Type B pancreatic cell (in vitro differentiated cells): ENCODE measurements at regions not wholly inside any gene's neighbourhood (a gene's known extent, or its start where the extent isn't known, plus 50 kb on each side); places are given as distances from the start of the nearest gene placed in this dataset.

ENCODE experiments used
- DNase-seq: peaks from one replicate; pipeline ENCODE4 v3.0.0; 2021; ENCODE audit warnings: mixed read lengths; ENCODE audit not compliant: unreplicated experiment; ENCODE audit errors: extremely low spot score
- H3K27ac Mint-ChIP-seq: 2 replicates; pipeline ENCODE4 v1.8.0; 2021; ENCODE audit warnings: mild to moderate bottlenecking, mixed read lengths
- H3K27me3 Mint-ChIP-seq: 2 replicates; pipeline ENCODE4 v1.8.0; 2021; ENCODE audit warnings: mixed read lengths
- H3K36me3 Mint-ChIP-seq: 2 replicates; pipeline ENCODE4 v1.8.0; 2021; ENCODE audit warnings: mixed read lengths
- H3K4me1 Mint-ChIP-seq: one replicate; pipeline ENCODE4 v1.8.0; 2021; ENCODE audit warnings: mixed read lengths; ENCODE audit not compliant: unreplicated experiment
- H3K4me3 Mint-ChIP-seq: 2 replicates; pipeline ENCODE4 v1.8.0; 2021; ENCODE audit warnings: mild to moderate bottlenecking, mixed read lengths
- H3K9me3 Mint-ChIP-seq: 2 replicates; pipeline ENCODE4 v1.8.0; 2021; ENCODE audit warnings: mixed read lengths
- CTCF ChIP-seq: fragments of 200-600 bp; sonication (generic); conservative IDR thresholded peaks from 2 replicates; pipeline ENCODE4 v1.5.0; 2021; ENCODE audit warnings: antibody characterized with exemption, mild to moderate bottlenecking

DNA sequence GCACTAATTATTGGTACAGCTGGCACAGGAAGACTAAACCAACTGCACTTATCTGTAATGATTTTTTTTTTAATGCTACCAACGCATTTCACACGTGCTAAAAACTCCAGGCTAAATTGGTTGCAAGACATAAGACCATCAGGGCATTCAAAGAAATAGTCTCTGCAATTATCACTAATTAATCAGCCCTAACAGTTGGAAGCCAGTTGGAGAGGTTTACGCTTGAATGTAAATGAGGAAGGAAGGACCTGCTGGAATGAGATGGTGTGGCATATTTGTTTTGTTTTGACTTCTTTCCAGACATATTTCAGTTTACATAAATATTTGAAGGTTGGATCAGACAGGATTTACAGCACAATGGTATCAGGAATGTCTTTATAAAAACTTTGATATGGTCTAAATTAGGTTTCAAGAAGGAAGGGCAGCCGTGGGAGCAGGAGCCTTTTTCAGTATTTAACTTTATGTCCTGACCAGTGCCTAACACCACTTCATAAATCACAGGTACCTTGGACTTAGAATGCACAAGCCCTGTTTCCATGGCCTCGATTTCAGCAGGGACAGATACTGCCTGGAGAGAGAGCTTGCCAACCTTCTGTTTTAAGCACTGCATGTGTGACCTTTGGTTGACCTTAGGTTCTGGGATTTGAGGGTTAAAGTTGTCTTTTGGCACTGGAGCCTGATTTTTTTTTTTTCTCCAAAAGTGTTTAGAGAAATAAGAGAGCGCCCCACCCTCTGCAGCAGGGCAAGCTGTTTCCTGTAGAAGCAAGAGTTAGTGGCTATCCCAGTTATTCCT, 199.8 kb upstream of the MAP3K1 start:
- Mint-ChIP-seq H3K27ac (no peak overlapping the region), H3K4me3 (no peak overlapping the region), H3K36me3 (peaks cover 3% of the 10 kb centered on the region), H3K4me1 (peaks cover 25% of the 10 kb centered on the region), H3K9me3 (peaks cover 9% of the 10 kb centered on the region), H3K27me3 (no peaks in the 10 kb centered on the region)
- no peak for TF ChIP-seq CTCF
- no peak for DNase-seq

DNA sequence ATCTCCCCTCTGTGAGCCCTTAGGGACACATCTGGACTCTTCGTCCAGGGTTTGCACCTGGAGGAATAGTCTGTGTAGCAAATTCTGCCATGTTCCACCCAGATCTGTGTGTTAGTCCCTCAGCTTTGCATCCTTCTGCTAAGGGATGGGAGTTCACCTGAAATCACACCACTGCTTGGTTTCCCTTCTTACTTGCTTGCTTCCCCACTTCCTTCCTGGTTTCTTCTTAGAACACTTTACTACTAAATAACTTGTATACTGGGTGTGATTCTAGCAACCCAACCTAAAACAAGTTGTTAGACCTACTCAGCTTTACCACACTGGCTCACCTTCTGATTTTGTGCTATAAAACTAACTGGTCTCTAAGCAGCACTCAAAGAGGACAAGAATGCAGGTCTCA, 202.6 kb upstream of the MAP3K1 start:
- no peak for DNase-seq
- Mint-ChIP-seq H3K4me3 (no peak overlapping the region), H3K27ac (no peak overlapping the region), H3K36me3 (no peaks in the 10 kb centered on the region), H3K9me3 (peaks cover 13% of the 10 kb centered on the region), H3K4me1 (peaks cover 28% of the 10 kb centered on the region), H3K27me3 (no peaks in the 10 kb centered on the region)
- TF ChIP-seq CTCF, result no peak

DNA sequence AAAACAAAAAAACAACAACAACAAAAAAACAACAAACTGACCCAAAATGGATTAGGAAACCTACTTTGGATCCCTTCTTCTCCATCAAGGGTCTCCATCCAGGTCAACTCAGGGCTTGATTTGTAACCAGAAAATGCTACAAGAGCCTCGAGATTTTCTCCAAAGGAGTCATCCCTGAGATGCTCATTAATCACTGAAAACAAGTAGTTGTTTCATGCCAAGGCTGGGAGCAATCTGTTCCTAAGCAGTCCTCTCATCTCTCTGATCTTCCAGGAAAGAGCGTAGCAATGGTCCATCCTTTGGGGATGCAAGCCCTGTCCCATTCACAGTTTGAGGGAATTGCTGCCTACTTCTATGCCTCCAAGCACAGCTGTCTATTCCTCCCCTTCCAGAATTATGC, 203.0 kb upstream of the MAP3K1 start:
- no peak overlapping the region for H3K4me3 Mint-ChIP-seq
- H3K27ac Mint-ChIP-seq, result no peak overlapping the region
- H3K27me3 Mint-ChIP-seq, result no peaks in the 10 kb centered on the region
- no peak for DNase-seq
- no peaks in the 10 kb centered on the region for H3K36me3 Mint-ChIP-seq
- peaks cover 13% of the 10 kb centered on the region for H3K9me3 Mint-ChIP-seq
- TF ChIP-seq CTCF, result no peak
- H3K4me1 Mint-ChIP-seq, result peaks cover 32% of the 10 kb centered on the region

GRCh38 chr5:56610093-56610698, 205.2 kb upstream of the MAP3K1 start:
- H3K27me3 Mint-ChIP-seq, result no peaks in the 10 kb centered on the region
- H3K4me1 Mint-ChIP-seq, result peaks cover 18% of the 10 kb centered on the region
- H3K27ac Mint-ChIP-seq, result no peak overlapping the region
- DNase-seq, result no peak
- TF ChIP-seq CTCF, result no peak
- H3K4me3 Mint-ChIP-seq, result no peak overlapping the region
- H3K36me3 Mint-ChIP-seq, result no peaks in the 10 kb centered on the region
- H3K9me3 Mint-ChIP-seq, result peaks cover 13% of the 10 kb centered on the region

DNA sequence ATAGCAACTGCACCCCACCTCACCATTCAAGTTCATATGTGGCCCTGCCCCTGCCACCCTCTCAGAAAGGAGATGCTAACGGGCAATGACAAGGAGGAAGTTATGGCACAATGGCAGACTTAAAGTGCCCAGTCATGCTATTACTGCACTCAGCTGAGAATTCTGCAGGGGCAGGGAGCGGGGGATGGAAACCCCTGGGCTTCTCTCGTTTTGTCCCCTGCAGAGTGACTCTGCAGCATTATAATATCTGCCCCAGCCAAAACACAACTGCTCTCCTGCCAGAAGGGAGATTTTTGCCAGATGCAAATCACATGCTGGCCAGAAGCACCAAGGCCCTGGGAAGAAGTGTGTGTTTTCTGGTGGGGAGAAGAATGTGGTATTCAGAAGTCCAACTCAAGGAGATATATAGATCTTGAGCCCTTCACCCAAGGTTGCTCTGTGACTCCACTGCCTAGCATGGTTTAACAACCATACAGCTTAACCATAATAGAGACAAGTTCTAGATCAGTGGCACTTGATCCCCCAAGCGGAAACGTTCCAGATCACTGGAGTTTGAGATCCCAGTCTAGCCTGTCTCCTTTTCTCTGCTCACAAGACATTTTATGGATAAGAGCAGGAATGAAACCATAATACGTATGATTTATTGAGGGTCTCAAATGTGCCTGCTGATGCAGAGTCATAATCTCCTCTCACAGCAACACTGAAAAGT, 207.0 kb upstream of the MAP3K1 start:
- no peaks in the 10 kb centered on the region for H3K27me3 Mint-ChIP-seq
- DNase-seq, result no peak
- H3K36me3 Mint-ChIP-seq, result no peaks in the 10 kb centered on the region
- no peak overlapping the region for H3K4me3 Mint-ChIP-seq
- H3K9me3 Mint-ChIP-seq, result peaks cover 13% of the 10 kb centered on the region
- H3K27ac Mint-ChIP-seq, result no peak overlapping the region
- H3K4me1 Mint-ChIP-seq, result peaks cover 12% of the 10 kb centered on the region
- TF ChIP-seq CTCF, result no peak
